GM19193 (cell line): ENCODE measurements at regions not wholly inside any gene's neighbourhood (a gene's known extent, or its start where the extent isn't known, plus 50 kb on each side); places are given as distances from the start of the nearest gene placed in this dataset.

Experiments
- POLR2A ChIP-seq: IDR thresholded peaks from 4 replicates; pipeline ENCODE4 v1.6.1; 2011; ENCODE audit not compliant: insufficient read depth, insufficient read length; ENCODE audit errors: extremely low read depth

DNA sequence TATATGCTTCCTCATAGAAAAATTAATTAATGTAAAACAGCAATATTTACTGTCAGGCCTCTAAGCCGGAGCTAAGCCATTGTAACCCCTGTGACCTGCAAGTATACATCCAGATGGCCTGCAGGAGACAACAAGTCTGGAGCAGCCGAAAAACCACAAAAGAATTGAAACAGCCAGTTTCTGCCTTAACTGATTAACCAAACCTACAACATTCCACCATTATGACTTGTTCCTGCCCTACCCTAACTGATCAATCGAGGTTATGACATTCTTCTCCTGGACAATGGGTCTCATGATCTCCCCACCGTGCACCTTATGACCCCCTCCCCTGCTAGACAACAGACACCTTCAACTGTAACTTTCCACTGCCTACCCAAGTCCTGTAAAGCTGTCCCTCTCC lies 205.8 kb upstream of the DUSP10 start:
- no peak for TF ChIP-seq POLR2A

DNA sequence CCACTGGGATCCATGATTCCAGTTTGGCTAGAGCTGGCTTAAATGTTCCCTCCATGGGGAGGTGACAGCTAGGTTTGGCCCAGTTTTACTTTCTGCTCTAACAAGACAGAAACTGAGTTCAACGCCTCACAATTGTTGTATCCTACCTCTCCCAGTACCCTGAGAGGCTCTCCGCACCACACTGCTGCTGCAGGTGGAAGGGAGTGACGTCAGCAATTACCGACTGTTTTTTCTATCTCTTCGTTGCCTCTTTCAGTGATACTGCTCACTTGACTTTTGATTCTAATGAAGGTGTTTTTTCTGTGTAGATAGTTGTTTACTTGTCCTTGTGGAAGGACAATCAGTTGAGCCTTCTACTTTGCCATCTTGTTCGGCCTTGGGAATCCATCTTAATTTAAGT lies 204.9 kb upstream of the DUSP10 start:
- TF ChIP-seq POLR2A = no peak

DNA sequence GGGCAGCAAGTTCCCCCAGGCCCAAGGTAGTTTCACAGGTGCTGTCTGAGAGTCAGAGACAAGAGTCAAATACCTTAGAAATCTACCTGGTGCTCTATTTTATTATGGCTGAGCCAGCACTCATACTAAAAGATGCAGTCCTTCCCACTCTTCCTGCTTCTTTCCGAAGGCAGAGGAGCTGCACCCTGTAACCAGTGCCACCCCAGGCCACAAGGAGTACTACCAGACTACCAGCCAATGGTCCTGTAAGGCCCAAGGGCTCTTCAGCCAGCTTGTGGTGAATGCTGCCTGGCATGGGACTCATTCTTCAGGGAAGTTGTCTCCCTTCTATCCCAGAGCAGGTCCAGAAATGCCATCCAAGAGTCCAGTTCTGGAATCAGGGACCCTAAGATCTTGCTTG lies 203.8 kb upstream of the DUSP10 start:
- no peak for TF ChIP-seq POLR2A

DNA sequence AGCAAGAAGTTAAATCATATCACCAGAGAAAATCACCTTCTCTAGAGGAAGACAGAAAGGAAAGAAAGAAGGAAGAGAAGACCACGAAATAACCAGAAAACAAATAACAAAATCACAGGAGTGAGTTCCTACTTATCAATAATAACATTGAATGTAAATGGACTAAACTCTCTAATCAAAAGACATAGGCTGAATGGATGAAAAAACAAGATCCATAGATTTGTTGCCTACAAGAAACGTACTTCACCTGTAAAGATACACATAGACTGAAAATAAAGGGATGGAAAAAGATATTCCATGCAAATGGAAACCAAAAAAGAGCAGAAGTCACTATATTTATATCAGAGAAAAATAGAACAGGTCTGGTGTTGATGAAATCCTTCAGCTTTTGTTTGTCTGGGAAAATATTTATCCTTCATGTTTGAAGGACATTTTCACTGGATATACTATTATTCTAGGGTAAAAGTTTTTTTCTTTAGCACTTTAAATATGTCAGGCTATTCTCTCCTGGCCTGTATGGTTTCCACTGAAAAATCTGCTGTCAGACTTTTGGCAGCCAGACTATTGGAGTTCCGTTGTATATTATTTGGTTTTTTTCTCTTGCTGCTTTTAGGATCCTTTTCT lies 202.5 kb upstream of the DUSP10 start:
- TF ChIP-seq POLR2A = no peak

DNA sequence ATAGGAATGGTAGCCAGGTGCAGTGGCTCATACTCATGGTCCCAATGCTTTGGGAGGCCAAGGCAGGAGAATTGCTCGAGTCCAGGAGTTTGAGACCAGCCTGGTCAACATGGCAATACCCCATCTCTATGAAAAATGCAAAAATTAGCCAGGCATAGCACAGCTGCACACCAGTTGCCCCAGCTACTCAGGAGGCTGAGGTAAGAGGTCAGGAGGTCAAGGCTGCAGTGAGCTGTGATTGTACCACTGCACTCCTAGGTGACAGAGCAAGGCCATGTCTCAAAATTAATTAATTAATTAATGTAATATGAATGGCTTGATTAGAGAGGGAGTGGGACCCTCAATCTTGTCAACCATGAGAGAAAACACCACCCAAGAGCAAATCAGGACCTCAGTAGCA lies 198.7 kb upstream of the DUSP10 start:
- TF ChIP-seq POLR2A = no peak

DNA sequence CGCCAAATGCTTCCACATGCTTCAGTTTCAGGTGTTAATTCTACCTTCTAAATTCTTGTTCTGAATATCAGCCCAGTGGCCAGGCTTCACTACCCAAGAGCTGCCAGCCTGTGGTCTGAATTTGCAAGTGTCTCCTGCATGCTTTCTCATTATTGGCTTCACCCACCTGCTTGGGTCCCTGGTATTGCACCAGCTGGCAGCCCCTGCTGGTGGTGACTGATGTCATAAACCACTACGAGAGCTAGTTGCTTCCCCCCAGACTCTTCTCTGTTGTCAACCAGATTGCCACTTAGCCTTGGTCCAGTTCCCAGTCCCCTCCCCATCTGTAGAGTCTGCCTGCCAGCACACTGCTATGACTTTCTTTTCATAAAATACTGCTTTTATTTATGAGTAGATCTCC lies 197.7 kb upstream of the DUSP10 start:
- TF ChIP-seq POLR2A = no peak

DNA sequence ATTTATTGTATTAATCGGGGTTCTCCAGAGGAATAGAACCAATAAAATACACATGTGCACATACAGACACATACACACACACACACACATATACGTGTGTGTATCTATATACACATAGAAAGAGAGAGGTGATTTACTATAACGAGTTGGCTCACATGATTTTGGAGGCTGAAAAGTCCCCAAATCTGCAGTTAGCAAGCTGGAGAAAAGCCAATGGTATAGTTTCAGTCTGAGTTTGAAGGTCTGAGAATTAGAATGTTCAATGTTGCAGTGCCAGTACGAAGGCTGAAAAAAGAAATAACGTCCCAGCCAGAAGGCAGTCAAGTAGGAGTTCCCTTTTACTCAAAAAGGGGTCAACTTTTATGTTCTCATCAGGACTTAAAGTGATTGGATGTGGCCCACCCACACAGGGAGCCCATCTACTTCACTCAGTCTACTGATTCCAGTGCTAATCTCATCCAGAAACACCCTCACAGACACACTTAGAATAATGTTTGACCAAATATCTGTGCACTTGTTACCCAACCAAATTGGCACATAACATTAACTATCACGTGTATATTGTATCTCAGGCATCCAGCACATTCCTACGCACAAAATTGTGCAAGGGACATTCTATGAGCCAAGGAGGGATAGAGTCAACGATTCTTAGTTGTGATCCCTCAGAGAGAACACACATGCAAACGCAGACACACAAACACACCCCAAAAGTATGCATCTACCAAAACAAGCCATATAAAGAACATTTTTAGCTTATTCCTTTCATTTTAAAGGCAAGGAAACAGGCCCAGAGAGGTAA lies 195.5 kb upstream of the DUSP10 start:
- TF ChIP-seq POLR2A = no peak

DNA sequence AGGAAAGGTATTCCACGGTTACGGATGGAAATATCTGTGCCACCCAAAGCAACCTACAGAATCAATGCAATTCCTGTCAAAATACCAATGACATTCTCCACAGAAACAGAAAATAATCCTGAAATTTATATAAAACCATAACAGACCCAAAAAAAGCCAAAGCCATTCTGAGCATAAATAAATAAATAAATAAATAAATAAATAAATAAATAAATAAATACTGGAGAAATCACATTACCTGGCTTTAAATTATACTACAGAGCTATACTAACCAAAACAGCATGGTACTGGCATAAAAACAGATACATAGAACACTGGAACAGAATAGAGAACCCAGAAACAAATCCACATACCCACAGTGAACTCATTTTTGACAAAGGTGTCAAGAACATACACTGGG lies 191.9 kb upstream of the DUSP10 start:
- no peak for TF ChIP-seq POLR2A

DNA sequence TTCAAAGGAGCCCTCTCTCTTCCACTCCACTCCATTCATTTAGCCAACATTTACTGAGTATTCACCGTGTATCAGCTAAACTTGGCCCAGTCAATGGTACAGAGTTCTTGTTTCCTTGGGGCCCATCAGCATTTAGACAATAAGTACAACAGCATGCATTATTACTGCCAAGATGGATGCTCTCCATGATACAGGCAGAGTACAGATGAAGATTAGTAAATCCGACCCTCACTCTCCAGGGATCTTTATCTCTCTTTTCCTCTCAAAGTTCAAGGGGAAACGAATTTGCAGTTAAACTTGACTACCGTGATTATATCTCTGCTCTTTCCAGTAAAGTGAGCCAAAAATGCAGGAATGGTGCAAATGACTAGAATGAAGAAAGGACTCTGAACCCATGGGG lies 184.6 kb upstream of the DUSP10 start:
- no peak for TF ChIP-seq POLR2A

DNA sequence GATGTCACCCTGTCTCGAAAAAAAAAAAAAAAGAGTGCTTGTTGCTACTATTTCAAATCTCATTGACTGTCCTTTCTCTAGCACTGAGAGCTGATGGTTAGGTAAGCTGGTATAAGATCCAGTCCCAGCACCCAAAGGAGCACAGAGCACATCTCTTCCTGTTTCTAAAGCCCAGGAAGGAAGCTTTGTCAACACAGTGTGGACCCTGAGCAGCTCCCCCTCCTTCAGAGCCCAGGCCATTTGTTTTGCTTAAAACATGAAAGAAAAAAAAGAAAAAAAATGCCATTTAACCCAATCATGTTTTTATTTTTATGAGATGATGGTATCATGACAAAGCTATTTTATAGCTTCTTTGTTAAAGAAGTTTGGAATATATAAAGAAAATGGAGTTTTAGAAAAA lies 184.1 kb upstream of the DUSP10 start:
- no peak for TF ChIP-seq POLR2A

DNA sequence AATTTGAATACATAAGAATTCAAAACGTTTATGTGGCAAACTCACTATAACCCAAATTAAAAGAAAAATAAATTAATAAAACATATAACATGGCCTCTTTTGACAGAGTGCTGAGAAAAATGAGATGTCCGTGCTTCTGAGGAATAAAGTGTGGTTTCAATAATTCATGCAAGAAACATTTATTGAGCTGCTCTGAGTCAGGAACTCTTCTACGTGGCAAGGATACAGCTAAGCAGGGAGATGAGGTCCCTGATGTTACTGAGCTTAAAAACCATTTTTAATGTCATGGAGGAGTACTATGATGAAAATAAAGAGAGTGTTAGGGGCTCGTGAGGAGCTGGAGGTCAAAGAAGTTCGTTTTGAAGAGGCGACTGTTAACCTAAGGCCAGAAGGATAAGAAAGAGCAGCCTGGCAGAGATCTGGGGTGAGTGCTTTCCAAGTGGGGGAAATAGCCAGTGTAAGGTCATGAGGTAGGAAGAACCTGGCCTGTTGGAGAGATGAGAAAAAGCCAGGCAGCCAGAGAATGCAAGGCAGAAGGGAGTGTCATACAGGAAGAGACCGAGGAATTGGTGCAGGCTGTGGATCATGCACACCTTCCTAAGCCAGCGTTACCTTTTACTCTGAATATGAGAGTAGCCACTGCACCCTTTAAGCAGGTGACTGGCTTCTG lies 182.2 kb upstream of the DUSP10 start:
- no peak for TF ChIP-seq POLR2A

DNA sequence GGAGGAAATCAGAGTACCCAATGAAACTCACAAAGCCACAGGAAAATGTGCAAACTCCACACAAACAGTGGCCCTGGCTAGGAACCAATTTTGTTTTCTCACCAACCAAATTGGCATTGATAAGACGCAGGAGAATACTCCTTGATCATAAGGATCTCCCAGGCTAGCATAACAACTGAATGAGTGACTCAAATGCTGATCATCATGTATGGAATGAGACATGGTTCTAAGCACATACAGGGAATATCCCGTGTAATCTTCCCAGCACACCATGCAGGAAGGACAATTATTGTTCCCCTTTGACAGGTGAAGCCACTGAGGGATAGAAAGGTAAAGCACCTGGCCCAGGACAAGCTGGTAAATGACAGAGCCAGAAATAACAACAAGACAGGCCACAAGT lies 180.0 kb upstream of the DUSP10 start:
- no peak for TF ChIP-seq POLR2A

DNA sequence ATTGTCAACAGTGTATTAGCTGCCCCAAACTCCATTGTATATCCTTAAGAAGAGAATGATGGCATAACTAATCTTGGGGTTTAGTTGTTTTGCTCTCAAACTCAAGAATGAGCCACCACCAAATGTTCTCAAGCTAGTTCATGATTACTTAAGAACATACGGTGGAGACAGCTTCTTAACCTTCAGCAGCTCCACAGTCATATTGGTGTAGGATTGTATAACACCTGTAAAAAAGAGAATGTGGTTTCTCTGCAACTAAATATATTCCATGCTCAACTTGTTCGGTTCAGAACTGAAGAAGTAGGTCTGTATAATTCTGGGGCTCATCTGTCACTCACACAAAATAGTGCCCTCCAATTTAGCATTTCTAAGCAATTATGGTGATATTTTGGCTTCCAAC lies 177.9 kb upstream of the DUSP10 start:
- no peak for TF ChIP-seq POLR2A

DNA sequence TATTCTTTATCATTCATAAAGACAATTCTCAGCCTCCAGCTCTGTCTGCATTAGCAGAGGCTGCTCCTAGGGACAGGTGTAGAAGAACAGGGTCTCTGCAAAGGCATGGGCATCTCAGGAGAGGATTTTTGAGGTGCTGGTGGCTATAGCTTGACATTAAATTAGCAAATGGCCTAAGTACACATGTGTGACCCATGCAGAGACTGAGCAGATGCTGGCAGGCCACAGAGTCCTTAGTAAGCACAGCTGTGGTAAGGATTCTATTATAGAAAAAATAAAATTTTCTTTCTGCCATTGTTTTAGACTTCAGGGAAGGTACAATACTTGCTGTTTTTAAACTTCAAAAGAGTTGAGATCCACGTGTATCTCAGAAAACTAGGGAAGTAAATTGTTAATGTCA lies 177.5 kb upstream of the DUSP10 start:
- TF ChIP-seq POLR2A = no peak

DNA sequence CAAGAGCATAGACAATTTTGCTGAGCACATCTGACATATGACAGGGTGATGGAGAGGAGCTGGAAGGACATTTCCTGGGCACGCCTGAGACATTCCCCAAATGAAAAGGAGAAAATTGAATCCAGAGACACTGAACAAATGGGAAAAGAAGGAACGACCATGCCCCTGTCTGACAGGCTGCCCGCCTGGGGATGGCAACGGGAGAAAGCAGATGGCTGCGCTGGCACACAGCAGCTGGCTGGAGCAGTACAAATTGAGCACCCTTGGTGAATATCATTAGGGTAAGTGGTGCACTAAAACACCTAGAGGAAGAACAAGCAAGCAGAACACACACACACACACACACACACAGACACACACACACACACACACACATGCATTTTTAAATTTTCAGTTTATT lies 174.3 kb upstream of the DUSP10 start:
- no peak for TF ChIP-seq POLR2A

DNA sequence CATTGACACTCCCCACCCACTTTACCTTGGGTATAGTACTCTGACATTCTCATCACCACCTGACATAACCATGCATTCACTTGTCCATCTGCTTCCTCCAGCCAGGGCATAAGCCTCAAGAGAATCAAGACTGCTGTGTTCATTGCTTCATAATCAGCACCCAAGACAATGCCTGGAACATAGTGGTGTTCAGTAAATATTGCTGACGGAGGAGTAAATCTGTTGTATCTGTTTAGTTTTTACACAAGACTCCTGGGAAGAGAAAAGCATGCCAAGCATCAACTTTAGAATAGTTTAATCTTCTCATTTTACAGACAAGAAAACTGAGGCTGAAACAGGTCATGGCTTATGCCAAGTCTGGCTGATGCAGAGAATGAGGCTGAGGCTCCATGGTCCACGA lies 173.9 kb upstream of the DUSP10 start:
- TF ChIP-seq POLR2A = no peak
